A549 (cell line): ENCODE measurements at regions not wholly inside any gene's neighbourhood (a gene's known extent, or its start where the extent isn't known, plus 50 kb on each side); places are given as distances from the start of the nearest gene placed in this dataset.

Source experiments
- ATAC-seq, 2 experiments: fragments of 200-7000 bp in 1 of 2; fragments of >200 bp in 1 of 2; cut with Nextera tagmentation in 1 of 2; cut with Tn5 transposase in 1 of 2; 3 replicates each; pipeline versions ENCODE4 v1.8.0 to v1.9.1; 2018 to 2020; ENCODE audit warnings: mild to moderate bottlenecking in 1 of 2, moderate library complexity in 1 of 2
- CTCF ChIA-PET: fragments of 300-600 bp; sonication (Branson Sonifier 250); formaldehyde crosslinking; extraction: SDS; loops from one replicate; lab custom pipeline; 2021; ENCODE audit warnings: antibody characterized with exemption, inconsistent platforms; lab: Yijun Ruan, JAX
- POLR2A ChIA-PET: fragments of 350-600 bp; formaldehyde crosslinking; extraction: SDS; loops from one replicate; lab custom pipeline; 2021; ENCODE audit warnings: antibody characterized with exemption, inconsistent platforms; lab: Yijun Ruan, JAX
- DNase-seq, 2 experiments: peaks; one replicate each; pipeline versions ENCODE4 v3.0.0 to v3.0.0-alpha.2; 2011 to 2016; ENCODE audit warnings: low read depth in 1 of 2, low spot score in 1 of 2
- FAIRE-seq: peaks from 2 replicates; lab custom pipeline; 2011; peaks lifted over from hg19 to GRCh38; lab: Jason Lieb, UNC
- H3K27ac ChIP-seq, 2 experiments: fragments of >200 bp; sonication (Bioruptor Twin); formaldehyde crosslinking; 3 replicates each; pipeline ENCODE4 v1.5.1; 2016 to 2017
- H3K4me1 ChIP-seq: fragments of >200 bp; sonication (Bioruptor Twin); formaldehyde crosslinking; 3 replicates; pipeline ENCODE4 v1.6.1; 2016
- H3K4me2 ChIP-seq: fragments of >200 bp; sonication (Bioruptor Twin); formaldehyde crosslinking; 3 replicates; pipeline ENCODE4 v1.6.1; 2016
- H3K4me3 ChIP-seq: fragments of >200 bp; sonication (Bioruptor Twin); formaldehyde crosslinking; 3 replicates; pipeline ENCODE4 v1.5.1; 2016
- H3K9me3 ChIP-seq: fragments of >200 bp; sonication (Bioruptor Twin); formaldehyde crosslinking; 3 replicates; pipeline ENCODE4 v1.6.1; 2016
- CHD2 ChIP-seq: fragments of 150-350 bp; IDR thresholded peaks from 2 replicates; pipeline ENCODE4 v1.6.1; 2014; ENCODE audit warnings: low read length; ENCODE audit not compliant: partially characterized antibody
- CHD4 ChIP-seq: fragments of 200-600 bp; sonication (generic); IDR thresholded peaks from 2 replicates; pipeline ENCODE4 v1.6.1; 2016; ENCODE audit warnings: antibody characterized with exemption, mild to moderate bottlenecking, borderline replicate concordance
- EP300 ChIP-seq, 2 experiments: fragments of >200 bp; sonication (Bioruptor Twin); formaldehyde crosslinking; IDR thresholded peaks; 2 replicates in 1 of 2; 3 replicates in 1 of 2; pipeline ENCODE4 v1.6.1; 2016 to 2017
- FOXS1 ChIP-seq: fragments of 250-450 bp; sonication (Bioruptor Pico); IDR thresholded peaks from 2 replicates; pipeline ENCODE4 v1.5.0; 2020; ENCODE audit warnings: mild to moderate bottlenecking, moderate library complexity
- GATA3 ChIP-seq: IDR thresholded peaks from 2 replicates; pipeline ENCODE4 v1.6.1; 2012; ENCODE audit warnings: borderline replicate concordance
- HDAC2 ChIP-seq: fragments of 200-600 bp; sonication (generic); IDR thresholded peaks from 2 replicates; pipeline ENCODE4 v1.6.1; 2016
- HEYL ChIP-seq: fragments of 250-450 bp; sonication (Bioruptor Pico); IDR thresholded peaks from 2 replicates; pipeline ENCODE4 v1.8.0; 2021; ENCODE audit warnings: mild to moderate bottlenecking, moderate library complexity
- HOXB13 ChIP-seq: fragments of 250-450 bp; sonication (Bioruptor Pico); IDR thresholded peaks from 2 replicates; pipeline ENCODE4 v1.5.0; 2020; ENCODE audit warnings: low read depth, mild to moderate bottlenecking, moderate library complexity
- JUNB ChIP-seq: fragments of >200 bp; sonication (Bioruptor Twin); formaldehyde crosslinking; IDR thresholded peaks from 2 replicates; pipeline ENCODE4 v1.6.1; 2016
- KDM5A ChIP-seq: fragments of 200-600 bp; sonication (generic); IDR thresholded peaks from 2 replicates; pipeline ENCODE4 v1.6.1; 2016; ENCODE audit warnings: antibody characterized with exemption, mild to moderate bottlenecking
- MAFK ChIP-seq: fragments of 450-650 bp; IDR thresholded peaks from 2 replicates; pipeline ENCODE4 v1.6.1; 2014; ENCODE audit not compliant: partially characterized antibody
- NPAS2 ChIP-seq: fragments of 250-450 bp; sonication (Bioruptor Pico); IDR thresholded peaks from 2 replicates; pipeline ENCODE4 v1.8.0; 2022; ENCODE audit warnings: mild to moderate bottlenecking, moderate library complexity, borderline replicate concordance
- PHF8 ChIP-seq: fragments of 200-600 bp; sonication (generic); IDR thresholded peaks from 2 replicates; pipeline ENCODE4 v1.6.1; 2016; ENCODE audit warnings: low read depth, mild to moderate bottlenecking, antibody characterized with exemption, moderate library complexity, borderline replicate concordance
- POLR2AphosphoS2 ChIP-seq: conservative IDR thresholded peaks from 2 replicates; pipeline ENCODE4 v1.6.1; 2012; ENCODE audit warnings: low read length, improper control_type of control experiment, inconsistent platforms
- RFX5 ChIP-seq: fragments of 450-650 bp; IDR thresholded peaks from 2 replicates; pipeline ENCODE4 v1.7.1; 2014; ENCODE audit warnings: antibody characterized with exemption, mild to moderate bottlenecking, moderate library complexity
- SMC3 ChIP-seq: fragments of >200 bp; sonication (Bioruptor Twin); formaldehyde crosslinking; IDR thresholded peaks from 3 replicates; pipeline ENCODE4 v1.6.1; 2018; ENCODE audit warnings: inconsistent platforms
- TFCP2L1 ChIP-seq: fragments of 250-450 bp; sonication (Bioruptor Pico); IDR thresholded peaks from 2 replicates; pipeline ENCODE4 v1.5.0; 2021; ENCODE audit warnings: mild to moderate bottlenecking
- ZSCAN20 ChIP-seq: fragments of 250-450 bp; sonication (Bioruptor Pico); IDR thresholded peaks from 2 replicates; pipeline ENCODE4 v1.8.0; 2022; ENCODE audit warnings: mild to moderate bottlenecking, moderate library complexity
- WGBS: methylation state at CpG from one replicate; pipeline ENCODE4 v1.1.6; 2017; ENCODE audit errors: missing lambda C conversion rate; 5-methylcytosine and 5-hydroxymethylcytosine counted together
- TF ChIP-seq, protein P1 (sequence below): fragments of 250-450 bp; sonication (Bioruptor Pico); IDR thresholded peaks from 2 replicates; pipeline ENCODE4 v1.5.0; 2021; ENCODE audit warnings: mild to moderate bottlenecking, moderate library complexity, borderline replicate concordance
- TF ChIP-seq, protein P2 (sequence below): fragments of 200-600 bp; sonication (generic); IDR thresholded peaks from 2 replicates; pipeline ENCODE4 v1.6.1; 2016; ENCODE audit warnings: antibody characterized with exemption, mild to moderate bottlenecking, moderate library complexity
- TF ChIP-seq, protein P3 (sequence below): fragments of >200 bp; sonication (Bioruptor Twin); formaldehyde crosslinking; IDR thresholded peaks from 2 replicates; pipeline ENCODE4 v1.6.1; 2016

DNA sequence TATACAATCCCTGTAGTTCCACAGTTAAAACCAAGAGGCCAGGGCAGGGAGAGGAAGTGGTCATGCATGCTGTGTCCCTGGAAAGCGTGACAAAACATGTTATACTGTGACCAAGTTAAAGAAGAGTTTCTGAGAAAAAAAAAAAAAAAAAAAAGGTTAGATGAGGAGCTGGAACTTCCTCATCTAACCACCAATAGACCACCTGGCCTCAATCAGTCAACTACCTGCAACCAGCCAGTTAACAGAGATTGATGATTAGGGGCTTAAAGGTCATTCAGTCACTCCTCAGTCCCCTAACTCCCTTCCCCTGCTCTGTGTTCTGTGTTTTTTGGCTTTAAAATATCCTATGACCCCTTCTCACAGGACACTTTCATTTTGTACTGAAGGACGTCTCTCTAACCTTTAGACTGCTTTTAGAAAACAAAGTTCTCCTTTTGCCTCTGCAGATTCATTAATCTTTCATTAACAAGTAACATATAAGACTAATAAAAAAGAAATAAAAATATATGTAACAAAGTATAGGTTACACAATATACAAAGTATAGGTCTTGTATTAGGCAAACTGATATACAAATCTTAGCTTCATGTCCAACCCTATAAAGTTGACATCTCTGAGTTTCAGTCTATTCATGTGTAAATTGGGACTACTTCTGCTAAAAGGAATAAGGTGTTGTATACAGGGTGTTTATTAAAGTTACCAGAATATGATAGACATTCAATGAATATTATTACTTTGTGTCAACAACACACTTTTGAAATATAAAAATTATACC is 179.1 kb upstream of the NDST4 start:
- TF ChIP-seq NPAS2 (CRISPR knock-in tag) (no peak), GATA3 (no peak), TFCP2L1 (CRISPR knock-in tag) (no peak), SMC3 (no peak)
- TF ChIP-seq, protein P1, sequence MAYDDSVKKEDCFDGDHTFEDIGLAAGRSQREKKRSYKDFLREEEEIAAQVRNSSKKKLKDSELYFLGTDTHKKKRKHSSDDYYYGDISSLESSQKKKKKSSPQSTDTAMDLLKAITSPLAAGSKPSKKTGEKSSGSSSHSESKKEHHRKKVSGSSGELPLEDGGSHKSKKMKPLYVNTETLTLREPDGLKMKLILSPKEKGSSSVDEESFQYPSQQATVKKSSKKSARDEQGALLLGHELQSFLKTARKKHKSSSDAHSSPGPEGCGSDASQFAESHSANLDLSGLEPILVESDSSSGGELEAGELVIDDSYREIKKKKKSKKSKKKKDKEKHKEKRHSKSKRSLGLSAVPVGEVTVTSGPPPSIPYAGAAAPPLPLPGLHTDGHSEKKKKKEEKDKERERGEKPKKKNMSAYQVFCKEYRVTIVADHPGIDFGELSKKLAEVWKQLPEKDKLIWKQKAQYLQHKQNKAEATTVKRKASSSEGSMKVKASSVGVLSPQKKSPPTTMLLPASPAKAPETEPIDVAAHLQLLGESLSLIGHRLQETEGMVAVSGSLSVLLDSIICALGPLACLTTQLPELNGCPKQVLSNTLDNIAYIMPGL (CRISPR knock-in tag): no peak
- DNase-seq (no peak), ATAC-seq (no peak), FAIRE-seq (no peak)
- POLR2A ChIA-PET: no interaction called here
- Histone ChIP-seq H3K4me3 (no peak overlapping the region), H3K4me2 (no peak overlapping the region), H3K4me1 (no peaks in the 10 kb centered on the region), H3K27ac (no peak overlapping the region), H3K9me3 (no peaks in the 10 kb centered on the region)
- 4% methylated on average over 2 of the region's 2 CpGs for WGBS
- CTCF ChIA-PET: no interaction called here

DNA sequence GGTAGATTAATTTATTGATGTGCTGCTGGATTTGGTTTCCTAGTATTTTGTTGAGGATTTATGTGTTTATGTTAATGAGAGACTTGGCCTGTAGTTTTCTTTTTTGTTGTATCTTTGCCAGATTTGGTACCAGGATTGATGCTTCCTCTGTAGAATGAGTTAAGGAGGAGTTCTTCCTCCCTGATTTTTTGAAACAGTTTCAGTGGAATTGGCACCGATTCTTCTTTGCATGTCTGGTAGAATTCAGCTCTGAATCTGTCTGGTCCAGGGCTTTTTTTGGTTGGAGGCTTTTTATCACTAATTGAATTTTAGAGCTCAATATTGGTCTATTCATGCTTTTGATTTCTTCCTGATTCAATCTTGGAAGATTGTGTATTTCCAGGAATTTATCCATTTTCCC is 174.0 kb upstream of the NDST4 start:
- Histone ChIP-seq H3K4me2 (no peak overlapping the region), H3K4me1 (no peaks in the 10 kb centered on the region), H3K4me3 (no peak overlapping the region), H3K27ac (no peak overlapping the region), H3K9me3 (no peaks in the 10 kb centered on the region)
- TF ChIP-seq CHD4: no peak
- ATAC-seq: no peak
- POLR2A ChIA-PET: no interaction called here
- no peak for FAIRE-seq
- no peak for DNase-seq
- WGBS: 8% methylated on average over 1 of the region's 1 CpG
- CTCF ChIA-PET: no interaction called here

DNA sequence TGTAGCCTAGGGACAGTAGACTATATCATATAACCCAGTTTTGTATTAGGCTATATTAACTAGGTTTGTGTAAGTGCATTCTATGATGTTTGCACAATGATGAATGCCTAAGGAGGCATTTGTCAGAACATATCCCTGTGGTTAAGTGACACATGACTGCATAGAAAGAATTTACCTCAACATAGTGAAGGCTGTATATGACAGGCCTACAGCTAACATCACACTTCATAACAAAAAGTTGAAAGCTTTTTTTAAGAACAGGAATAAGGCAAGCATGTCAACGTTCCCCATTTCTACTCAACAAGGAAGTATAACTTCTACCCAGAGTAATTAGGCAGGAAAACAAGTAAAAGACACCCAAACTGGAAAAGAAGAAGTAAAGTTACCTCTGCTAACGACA is 165.9 kb upstream of the NDST4 start:
- no peak overlapping the region for H3K27ac ChIP-seq
- CTCF ChIA-PET: no interaction called here
- no peak for DNase-seq
- H3K4me3 ChIP-seq: no peak overlapping the region
- H3K4me2 ChIP-seq: no peak overlapping the region
- no peaks in the 10 kb centered on the region for H3K9me3 ChIP-seq
- POLR2A ChIA-PET: no interaction called here
- WGBS: 2% methylated on average over 2 of the region's 2 CpGs
- no peak for FAIRE-seq
- H3K4me1 ChIP-seq: no peaks in the 10 kb centered on the region
- TF ChIP-seq GATA3: no peak
- TF ChIP-seq, protein P1 (CRISPR knock-in tag): no peak
- no peak for TF ChIP-seq PHF8
- TF ChIP-seq, protein P2, sequence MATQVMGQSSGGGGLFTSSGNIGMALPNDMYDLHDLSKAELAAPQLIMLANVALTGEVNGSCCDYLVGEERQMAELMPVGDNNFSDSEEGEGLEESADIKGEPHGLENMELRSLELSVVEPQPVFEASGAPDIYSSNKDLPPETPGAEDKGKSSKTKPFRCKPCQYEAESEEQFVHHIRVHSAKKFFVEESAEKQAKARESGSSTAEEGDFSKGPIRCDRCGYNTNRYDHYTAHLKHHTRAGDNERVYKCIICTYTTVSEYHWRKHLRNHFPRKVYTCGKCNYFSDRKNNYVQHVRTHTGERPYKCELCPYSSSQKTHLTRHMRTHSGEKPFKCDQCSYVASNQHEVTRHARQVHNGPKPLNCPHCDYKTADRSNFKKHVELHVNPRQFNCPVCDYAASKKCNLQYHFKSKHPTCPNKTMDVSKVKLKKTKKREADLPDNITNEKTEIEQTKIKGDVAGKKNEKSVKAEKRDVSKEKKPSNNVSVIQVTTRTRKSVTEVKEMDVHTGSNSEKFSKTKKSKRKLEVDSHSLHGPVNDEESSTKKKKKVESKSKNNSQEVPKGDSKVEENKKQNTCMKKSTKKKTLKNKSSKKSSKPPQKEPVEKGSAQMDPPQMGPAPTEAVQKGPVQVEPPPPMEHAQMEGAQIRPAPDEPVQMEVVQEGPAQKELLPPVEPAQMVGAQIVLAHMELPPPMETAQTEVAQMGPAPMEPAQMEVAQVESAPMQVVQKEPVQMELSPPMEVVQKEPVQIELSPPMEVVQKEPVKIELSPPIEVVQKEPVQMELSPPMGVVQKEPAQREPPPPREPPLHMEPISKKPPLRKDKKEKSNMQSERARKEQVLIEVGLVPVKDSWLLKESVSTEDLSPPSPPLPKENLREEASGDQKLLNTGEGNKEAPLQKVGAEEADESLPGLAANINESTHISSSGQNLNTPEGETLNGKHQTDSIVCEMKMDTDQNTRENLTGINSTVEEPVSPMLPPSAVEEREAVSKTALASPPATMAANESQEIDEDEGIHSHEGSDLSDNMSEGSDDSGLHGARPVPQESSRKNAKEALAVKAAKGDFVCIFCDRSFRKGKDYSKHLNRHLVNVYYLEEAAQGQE: no peak
- TF ChIP-seq ZSCAN20 (CRISPR knock-in tag): no peak
- TF ChIP-seq HOXB13 (CRISPR knock-in tag): no peak
- no peak for TF ChIP-seq CHD2
- TF ChIP-seq KDM5A: no peak
- no peak for TF ChIP-seq POLR2AphosphoS2
- no peak for TF ChIP-seq MAFK
- no peak for TF ChIP-seq FOXS1 (CRISPR knock-in tag)
- no peak for TF ChIP-seq RFX5
- TF ChIP-seq, protein P3, sequence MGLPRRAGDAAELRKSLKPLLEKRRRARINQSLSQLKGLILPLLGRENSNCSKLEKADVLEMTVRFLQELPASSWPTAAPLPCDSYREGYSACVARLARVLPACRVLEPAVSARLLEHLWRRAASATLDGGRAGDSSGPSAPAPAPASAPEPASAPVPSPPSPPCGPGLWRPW: no peak
- no peak for TF ChIP-seq JUNB
- no peak for TF ChIP-seq HEYL (CRISPR knock-in tag)
- TF ChIP-seq CHD4: no peak
- no peak for TF ChIP-seq TFCP2L1 (CRISPR knock-in tag)
- TF ChIP-seq HDAC2: no peak
- no peak for TF ChIP-seq EP300 (IDR thresholded peaks at IDR 0.05)
- no peak for ATAC-seq
